ENCODE measurements at regions not wholly inside any gene's neighbourhood (a gene's known extent, or its start where the extent isn't known, plus 50 kb on each side); places are given as distances from the start of the nearest gene placed in this dataset.
"Not testable (repeated sequence)": the region's sequence is repeated elsewhere in the genome, so short reads cannot be mapped to it uniquely, and the experiment has no call there.

- TF ChIP-seq EZH2 (IDR thresholded peaks at IDR 0.05; ENCODE audit: borderline replicate concordance, low read length); CTCF (IDR thresholded peaks at IDR 0.05; ENCODE audit: low read length): not testable (repeated sequence)
These were observed 298.1 kb upstream of the PLGLB1 start for GRCh38 chr2:87319705-87320104.
